A673 (cell line): ENCODE measurements at regions not wholly inside any gene's neighbourhood (a gene's known extent, or its start where the extent isn't known, plus 50 kb on each side); places are given as distances from the start of the nearest gene placed in this dataset.

Experiments used
- BruUV-seq: library from RNA; stranded (reverse); fragments of 400-500 nt; replicated peaks from 2 replicates; lab custom pipeline; 2021; lab: Mats Ljungman, UMichigan
- CTCF ChIA-PET: fragments of 300-600 bp; sonication (Branson Sonifier 250); formaldehyde crosslinking; loops from one replicate; lab custom pipeline; 2022; ENCODE audit warnings: antibody characterized with exemption; lab: Charles Lee
- POLR2A ChIA-PET: fragments of 300-600 bp; sonication (Branson Sonifier 250); formaldehyde crosslinking; loops from one replicate; lab custom pipeline; 2022; ENCODE audit warnings: antibody characterized with exemption; ENCODE audit not compliant: low non-redundant PET; lab: Charles Lee
- DNase-seq: peaks from one replicate; pipeline ENCODE4 v3.0.0-alpha.2; 2015; ENCODE audit warnings: low spot score
- H3K27ac ChIP-seq: fragments of 200-600 bp; sonication (generic); 2 replicates; pipeline ENCODE4 v1.5.1; 2016; ENCODE audit warnings: mixed run types, low read depth, mild to moderate bottlenecking, mixed read lengths, antibody characterized with exemption, low read length; ENCODE audit not compliant: poor library complexity, severe bottlenecking
- H3K27me3 ChIP-seq: fragments of 200-600 bp; sonication (generic); replicated peaks from 2 replicates; pipeline ENCODE4 v1.6.1; 2017; ENCODE audit warnings: mixed run types, low read depth, mild to moderate bottlenecking, mixed read lengths, antibody characterized with exemption, low read length; ENCODE audit not compliant: insufficient read depth, poor library complexity
- H3K36me3 ChIP-seq: fragments of 200-600 bp; sonication (generic); 2 replicates; pipeline ENCODE4 v1.6.1; 2016; ENCODE audit warnings: mixed run types, mild to moderate bottlenecking, mixed read lengths, antibody characterized with exemption, low read length; ENCODE audit not compliant: insufficient read depth, poor library complexity, severe bottlenecking
- H3K4me1 ChIP-seq: fragments of 200-600 bp; sonication (generic); 2 replicates; pipeline ENCODE4 v1.6.1; 2017; ENCODE audit warnings: mixed run types, mild to moderate bottlenecking, mixed read lengths, antibody characterized with exemption, low read length; ENCODE audit not compliant: insufficient read depth, poor library complexity, severe bottlenecking
- H3K4me3 ChIP-seq: fragments of 200-600 bp; sonication (generic); 2 replicates; pipeline ENCODE4 v1.5.1; 2016; ENCODE audit warnings: low read depth, mixed run types, mild to moderate bottlenecking, mixed read lengths, low read length; ENCODE audit not compliant: poor library complexity, severe bottlenecking
- H3K9me3 ChIP-seq: fragments of 200-600 bp; sonication (generic); 2 replicates; pipeline ENCODE4 v1.6.1; 2016; ENCODE audit warnings: mixed run types, low read depth, mild to moderate bottlenecking, mixed read lengths, antibody characterized with exemption, low read length; ENCODE audit not compliant: poor library complexity, severe bottlenecking
- CTCF ChIP-seq: fragments of 300-800, 200-600 bp; sonication (generic); conservative IDR thresholded peaks from 2 replicates; pipeline ENCODE4 v1.5.1; 2017; ENCODE audit warnings: low read depth, mild to moderate bottlenecking, antibody characterized with exemption, low read length, moderate library complexity, mixed read lengths
- EZH2 ChIP-seq: fragments of 200-600 bp; sonication (generic); IDR thresholded peaks from 2 replicates; pipeline ENCODE4 v1.6.1; 2017; ENCODE audit warnings: borderline replicate concordance, low read depth, mild to moderate bottlenecking, mixed read lengths, antibody characterized with exemption, low read length; ENCODE audit not compliant: poor library complexity, severe bottlenecking
- intact Hi-C: fragments of 100-400 bp; cut with micrococcal nuclease; formaldehyde crosslinking; loops from one replicate; pipeline ENCODE4 v1.10.0; 2022; ENCODE audit not compliant: unreplicated experiment

- ChIA-PET CTCF (no interaction called here), POLR2A (no interaction called here)
- H3K27ac ChIP-seq = no peak overlapping the region
- no peaks in the 10 kb centered on the region for H3K9me3 ChIP-seq
- DNase-seq = no peak
- intact Hi-C loops = no loop called here
- no peak overlapping the region for H3K4me3 ChIP-seq
- TF ChIP-seq CTCF (no peak), EZH2 (no peak)
- no peaks in the 10 kb centered on the region for H3K27me3 ChIP-seq
- BruUV-seq = no TSS peak
- no peaks in the 10 kb centered on the region for H3K4me1 ChIP-seq
- H3K36me3 ChIP-seq = no peaks in the 10 kb centered on the region
Observed at GRCh38 chr2:114049826-114050225, 159.9 kb downstream of the ACTR3 start.

- DNase-seq = no peak
- no peaks in the 10 kb centered on the region for H3K27me3 ChIP-seq
- H3K4me3 ChIP-seq = no peak overlapping the region
- no peaks in the 10 kb centered on the region for H3K36me3 ChIP-seq
- POLR2A ChIA-PET = no interaction called here
- CTCF ChIA-PET = no interaction called here
- intact Hi-C loops = no loop called here
- H3K27ac ChIP-seq = no peak overlapping the region
- TF ChIP-seq CTCF (no peak), EZH2 (no peak)
- no TSS peak for BruUV-seq
- H3K9me3 ChIP-seq = no peaks in the 10 kb centered on the region
- H3K4me1 ChIP-seq = no peaks in the 10 kb centered on the region
Observed at GRCh38 chr2:114056294-114057143, 166.6 kb downstream of the ACTR3 start.

- Histone ChIP-seq H3K9me3 (no peaks in the 10 kb centered on the region), H3K4me1 (no peaks in the 10 kb centered on the region), H3K4me3 (no peak overlapping the region), H3K27me3 (no peaks in the 10 kb centered on the region), H3K36me3 (no peaks in the 10 kb centered on the region), H3K27ac (no peak overlapping the region)
- no TSS peak for BruUV-seq
- ChIA-PET CTCF (no interaction called here), POLR2A (no interaction called here)
- intact Hi-C loops = no loop called here
- TF ChIP-seq EZH2 (no peak), CTCF (no peak)
- DNase-seq = no peak
Observed at GRCh38 chr2:114057638-114058037, 167.7 kb downstream of the ACTR3 start.
